MG63 (cell line): ENCODE measurements at regions not wholly inside any gene's neighbourhood (a gene's known extent, or its start where the extent isn't known, plus 50 kb on each side); places are given as distances from the start of the nearest gene placed in this dataset.
"Not testable (repeated sequence)": the region's sequence is repeated elsewhere in the genome, so short reads cannot be mapped to it uniquely, and the experiment has no call there.

Experiments used
- DNase-seq: peaks from one replicate; pipeline ENCODE4 v3.0.0-alpha.2; 2020
- H3K27me3 ChIP-seq: fragments of 250-450 bp; sonication (Bioruptor Pico); 2 replicates; pipeline ENCODE4 v1.5.1; 2020; ENCODE audit warnings: mild to moderate bottlenecking, moderate library complexity
- H3K36me3 ChIP-seq: fragments of 250-450 bp; sonication (Bioruptor Pico); 2 replicates; pipeline ENCODE4 v1.5.1; 2020; ENCODE audit warnings: mild to moderate bottlenecking, moderate library complexity
- H3K4me3 ChIP-seq: fragments of 250-450 bp; sonication (Bioruptor Pico); 2 replicates; pipeline ENCODE4 v1.5.1; 2020; ENCODE audit warnings: mild to moderate bottlenecking, moderate library complexity
- H3K9me3 ChIP-seq: fragments of 250-450 bp; sonication (Bioruptor Pico); 2 replicates; pipeline ENCODE4 v1.5.1; 2020; ENCODE audit warnings: mild to moderate bottlenecking, moderate library complexity

- Histone ChIP-seq H3K36me3 (no peaks in the 10 kb centered on the region), H3K9me3 (no peaks in the 10 kb centered on the region)
- no peak for DNase-seq
Observed at GRCh38 chr2:216757532-216757931, 62.2 kb upstream of the IGFBP5 start.

GRCh38 chr2:216756435-216756834 lies 61.1 kb upstream of the IGFBP5 start:
- Histone ChIP-seq H3K36me3 (no peaks in the 10 kb centered on the region), H3K9me3 (no peaks in the 10 kb centered on the region), H3K27me3 (no peaks in the 10 kb centered on the region), H3K4me3 (no peak overlapping the region)
- no peak for DNase-seq

More at GRCh38 chr2:216757532-216757931, 62.2 kb upstream of the IGFBP5 start:
- no peaks in the 10 kb centered on the region for H3K27me3 ChIP-seq
- H3K4me3 ChIP-seq, result no peak overlapping the region

GRCh38 chr2:216754812-216755211 lies 59.5 kb upstream of the IGFBP5 start:
- no peaks in the 10 kb centered on the region for H3K9me3 ChIP-seq
- no peaks in the 10 kb centered on the region for H3K27me3 ChIP-seq
- no peaks in the 10 kb centered on the region for H3K36me3 ChIP-seq
- DNase-seq, result no peak
- H3K4me3 ChIP-seq, result no peak overlapping the region

GRCh38 chr2:216754336-216754735 lies 59.0 kb upstream of the IGFBP5 start:
- Histone ChIP-seq H3K36me3 (no peaks in the 10 kb centered on the region), H3K9me3 (no peaks in the 10 kb centered on the region), H3K4me3 (no peak overlapping the region), H3K27me3 (no peaks in the 10 kb centered on the region)
- no peak for DNase-seq

GRCh38 chr2:216752855-216753505 lies 57.6 kb upstream of the IGFBP5 start:
- no peak for DNase-seq
- Histone ChIP-seq H3K4me3 (no peak overlapping the region), H3K9me3 (peaks cover 2% of the 10 kb centered on the region), H3K27me3 (no peaks in the 10 kb centered on the region), H3K36me3 (no peaks in the 10 kb centered on the region)

GRCh38 chr2:216750750-216751149 lies 55.4 kb upstream of the IGFBP5 start:
- not testable (repeated sequence) for H3K4me3 ChIP-seq, H3K27me3 ChIP-seq, H3K36me3 ChIP-seq, H3K9me3 ChIP-seq, DNase-seq

- H3K9me3 ChIP-seq, DNase-seq, H3K4me3 ChIP-seq, H3K36me3 ChIP-seq, H3K27me3 ChIP-seq: not testable (repeated sequence)
Observed at GRCh38 chr2:216746268-216746667, 50.9 kb upstream of the IGFBP5 start.

GRCh38 chr2:216745453-216745852 lies 50.1 kb upstream of the IGFBP5 start:
- H3K4me3 ChIP-seq, result no peak overlapping the region
- no peak for DNase-seq
- no peaks in the 10 kb centered on the region for H3K36me3 ChIP-seq
- H3K9me3 ChIP-seq, result peaks cover 2% of the 10 kb centered on the region
- H3K27me3 ChIP-seq, result no peaks in the 10 kb centered on the region
